ENCODE measurements at regions not wholly inside any gene's neighbourhood (a gene's known extent, or its start where the extent isn't known, plus 50 kb on each side); places are given as distances from the start of the nearest gene placed in this dataset.

DNA sequence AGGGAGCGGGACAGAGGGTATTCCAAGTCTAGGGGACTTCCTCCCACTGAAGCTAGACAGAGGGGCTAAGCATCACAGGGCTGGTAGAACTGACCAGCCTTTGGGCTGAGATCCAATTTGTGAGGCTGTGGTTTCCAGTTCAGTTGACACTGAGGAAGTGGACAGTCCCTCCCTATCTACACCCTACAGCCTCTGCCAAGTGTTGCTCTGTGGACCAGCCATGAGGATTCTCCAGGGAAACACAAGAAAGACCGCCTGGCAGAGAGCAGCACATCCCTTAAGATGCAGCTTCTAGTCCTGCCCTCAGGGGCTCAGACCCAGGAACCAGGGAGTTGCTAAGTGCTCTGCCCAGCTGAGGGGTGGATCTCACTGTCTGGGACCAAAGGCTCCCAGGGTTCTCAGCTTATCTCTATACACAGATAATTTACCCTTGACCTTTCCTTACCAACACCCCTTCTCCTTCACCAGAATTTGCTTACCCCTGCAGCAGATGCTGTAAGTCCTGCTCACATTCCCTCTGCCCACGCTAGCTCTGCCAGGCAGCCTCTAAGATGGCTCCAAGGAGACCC, 252.0 kb downstream of the SKIDA1 start:
- no peak for FAIRE-seq
- TF ChIP-seq POU2F2 (IDR thresholded peaks at IDR 0.05; ENCODE audit: low read depth, low read length) = no peak
- no peak for TF ChIP-seq POLR2A (IDR thresholded peaks at IDR 0.05; ENCODE audit: low read depth, low read length)
- TF ChIP-seq SPI1 (IDR thresholded peaks at IDR 0.05; ENCODE audit: low read depth, low read length) = no peak
- no peak for DNase-seq (ENCODE audit: insufficient read length, low spot score)

DNA sequence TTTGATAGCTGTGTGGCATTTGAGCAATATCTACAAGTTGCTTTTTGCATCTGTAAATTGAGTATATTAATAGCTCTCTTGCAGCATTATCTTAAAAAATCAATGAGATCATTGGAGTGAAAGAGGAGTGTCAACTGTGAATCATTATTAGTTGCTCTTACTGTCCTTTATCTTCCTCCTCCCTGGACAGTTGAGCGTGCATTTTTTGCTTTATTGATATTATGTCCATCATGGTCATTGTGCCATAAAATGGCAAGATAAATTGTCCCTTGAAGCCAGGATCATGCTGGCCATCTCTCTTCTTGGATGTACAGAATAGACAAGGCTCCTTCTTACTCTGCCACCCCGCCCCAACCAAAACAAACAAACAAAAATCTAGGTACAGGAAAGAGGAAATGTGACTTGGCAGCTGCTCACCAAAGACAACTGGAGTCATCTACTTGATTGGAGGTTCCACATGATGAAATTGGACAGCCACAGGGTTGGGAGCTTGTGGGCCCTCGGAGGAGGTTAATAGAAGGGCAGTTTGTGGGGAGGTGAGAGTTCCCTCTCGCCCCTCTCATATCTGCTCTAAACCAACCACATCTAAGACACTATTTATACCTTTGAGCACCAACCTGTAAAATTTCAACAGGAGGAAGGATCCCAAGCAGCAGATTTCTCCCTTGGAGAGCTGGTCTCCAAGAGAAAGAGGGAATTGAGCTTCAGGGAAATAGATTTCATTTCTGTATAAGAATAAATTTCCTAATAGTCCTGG, 252.7 kb downstream of the SKIDA1 start:
- TF ChIP-seq POLR2AphosphoS5 (IDR thresholded peaks at IDR 0.05; ENCODE audit: low read depth, low read length) = no peak
- no peak for TF ChIP-seq POU2F2 (IDR thresholded peaks at IDR 0.05; ENCODE audit: low read depth, low read length)
- TF ChIP-seq SPI1 (IDR thresholded peaks at IDR 0.05; ENCODE audit: low read depth, low read length) = no peak
- TF ChIP-seq POLR2A (IDR thresholded peaks at IDR 0.05; ENCODE audit: low read depth, low read length) = no peak
- TF ChIP-seq TAF1 (IDR thresholded peaks at IDR 0.05; ENCODE audit: low read depth, low read length) = no peak
- no peak for TF ChIP-seq PAX5 (IDR thresholded peaks at IDR 0.05; ENCODE audit: insufficient read depth, low read length, severe bottlenecking)
- FAIRE-seq = no peak
- DNase-seq (ENCODE audit: insufficient read length, low spot score) = no peak

- FAIRE-seq (no peak), DNase-seq (ENCODE audit: insufficient read length, low spot score) (no peak)
- TF ChIP-seq POLR2A (IDR thresholded peaks at IDR 0.05; ENCODE audit: low read depth, low read length) (no peak), PAX5 (IDR thresholded peaks at IDR 0.05; ENCODE audit: insufficient read depth, low read length, severe bottlenecking) (no peak), POLR2AphosphoS5 (IDR thresholded peaks at IDR 0.05; ENCODE audit: low read depth, low read length) (no peak), SPI1 (IDR thresholded peaks at IDR 0.05; ENCODE audit: low read depth, low read length) (no peak), POU2F2 (IDR thresholded peaks at IDR 0.05; ENCODE audit: low read depth, low read length) (no peak), TAF1 (IDR thresholded peaks at IDR 0.05; ENCODE audit: low read depth, low read length) (no peak)
Measured at GRCh38 chr10:21270976-21271375, 254.5 kb downstream of the SKIDA1 start.

DNA sequence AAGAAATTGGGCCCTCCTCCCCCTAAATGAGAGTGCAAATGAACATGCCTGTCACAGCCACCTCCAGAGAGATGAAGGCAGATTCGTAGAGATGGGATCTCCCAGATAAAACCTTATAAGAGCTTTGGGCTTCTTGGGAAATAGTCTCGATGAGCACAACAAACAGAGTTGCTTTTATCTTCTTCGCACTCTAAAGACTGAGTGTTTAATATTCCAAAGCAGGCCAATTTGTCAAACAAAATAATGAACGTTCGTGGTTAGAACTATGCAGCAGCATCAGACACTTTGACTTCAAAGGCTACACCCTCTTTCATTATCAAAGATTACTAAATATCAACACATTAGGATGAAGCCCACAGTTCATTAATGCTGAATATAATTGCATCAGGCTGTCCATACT, 256.2 kb downstream of the SKIDA1 start:
- TF ChIP-seq PAX5 (IDR thresholded peaks at IDR 0.05; ENCODE audit: insufficient read depth, low read length, severe bottlenecking) (no peak), TAF1 (IDR thresholded peaks at IDR 0.05; ENCODE audit: low read depth, low read length) (no peak), POLR2AphosphoS5 (IDR thresholded peaks at IDR 0.05; ENCODE audit: low read depth, low read length) (no peak), POLR2A (IDR thresholded peaks at IDR 0.05; ENCODE audit: low read depth, low read length) (no peak), SPI1 (IDR thresholded peaks at IDR 0.05; ENCODE audit: low read depth, low read length) (no peak)
- FAIRE-seq = no peak
- no peak for DNase-seq (ENCODE audit: insufficient read length, low spot score)

GRCh38 chr10:21265622-21266021, 259.9 kb downstream of the SKIDA1 start:
- TF ChIP-seq POLR2A (IDR thresholded peaks at IDR 0.05; ENCODE audit: low read depth, low read length) (no peak), TAF1 (IDR thresholded peaks at IDR 0.05; ENCODE audit: low read depth, low read length) (no peak), SPI1 (IDR thresholded peaks at IDR 0.05; ENCODE audit: low read depth, low read length) (no peak), PAX5 (IDR thresholded peaks at IDR 0.05; ENCODE audit: insufficient read depth, low read length, severe bottlenecking) (no peak), POU2F2 (IDR thresholded peaks at IDR 0.05; ENCODE audit: low read depth, low read length) (no peak), POLR2AphosphoS5 (IDR thresholded peaks at IDR 0.05; ENCODE audit: low read depth, low read length) (no peak)
- DNase-seq (ENCODE audit: insufficient read length, low spot score) = no peak
- no peak for FAIRE-seq

DNA sequence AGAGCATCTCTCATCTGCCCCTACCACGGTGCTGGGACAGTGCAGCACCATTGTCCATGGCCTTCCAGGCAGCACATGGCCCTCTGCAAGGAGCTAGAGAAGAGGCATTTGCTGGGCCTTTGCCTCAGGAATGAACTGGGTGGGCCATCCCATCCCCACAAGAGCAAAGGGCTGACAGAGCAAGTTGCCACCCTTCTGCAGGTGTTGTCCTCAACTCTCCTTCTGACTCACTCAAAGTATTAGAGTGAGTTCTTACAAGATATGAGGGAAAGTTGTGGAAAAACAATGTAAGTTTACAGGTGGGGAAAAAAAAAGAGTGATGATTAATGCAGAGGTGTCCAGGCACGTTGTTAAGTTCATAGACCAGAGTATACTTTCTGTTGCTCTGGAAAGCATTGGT, 261.2 kb downstream of the SKIDA1 start:
- TF ChIP-seq POLR2AphosphoS5 (IDR thresholded peaks at IDR 0.05; ENCODE audit: low read depth, low read length) (no peak), PAX5 (IDR thresholded peaks at IDR 0.05; ENCODE audit: insufficient read depth, low read length, severe bottlenecking) (no peak), POLR2A (IDR thresholded peaks at IDR 0.05; ENCODE audit: low read depth, low read length) (no peak), TAF1 (IDR thresholded peaks at IDR 0.05; ENCODE audit: low read depth, low read length) (no peak), POU2F2 (IDR thresholded peaks at IDR 0.05; ENCODE audit: low read depth, low read length) (no peak), SPI1 (IDR thresholded peaks at IDR 0.05; ENCODE audit: low read depth, low read length) (no peak)
- FAIRE-seq = no peak

GRCh38 chr10:21263839-21264238, 261.6 kb downstream of the SKIDA1 start:
- FAIRE-seq = no peak
- no peak for DNase-seq (ENCODE audit: insufficient read length, low spot score)
- TF ChIP-seq POLR2AphosphoS5 (IDR thresholded peaks at IDR 0.05; ENCODE audit: low read depth, low read length) = no peak
- no peak for TF ChIP-seq POLR2A (IDR thresholded peaks at IDR 0.05; ENCODE audit: low read depth, low read length)
- no peak for TF ChIP-seq TAF1 (IDR thresholded peaks at IDR 0.05; ENCODE audit: low read depth, low read length)
- TF ChIP-seq SPI1 (IDR thresholded peaks at IDR 0.05; ENCODE audit: low read depth, low read length) = no peak
- TF ChIP-seq PAX5 (IDR thresholded peaks at IDR 0.05; ENCODE audit: insufficient read depth, low read length, severe bottlenecking) = no peak
- TF ChIP-seq POU2F2 (IDR thresholded peaks at IDR 0.05; ENCODE audit: low read depth, low read length) = no peak

More for the DNA sequence above, 261.2 kb downstream of the SKIDA1 start:
- DNase-seq (ENCODE audit: insufficient read length, low spot score) = no peak

- DNase-seq (ENCODE audit: insufficient read length, low spot score) = no peak
- FAIRE-seq = no peak
- TF ChIP-seq TAF1 (IDR thresholded peaks at IDR 0.05; ENCODE audit: low read depth, low read length) (no peak), SPI1 (IDR thresholded peaks at IDR 0.05; ENCODE audit: low read depth, low read length) (no peak), POLR2A (IDR thresholded peaks at IDR 0.05; ENCODE audit: low read depth, low read length) (no peak), PAX5 (IDR thresholded peaks at IDR 0.05; ENCODE audit: insufficient read depth, low read length, severe bottlenecking) (no peak)
Measured at GRCh38 chr10:21263263-21263803, 262.1 kb downstream of the SKIDA1 start.

DNA sequence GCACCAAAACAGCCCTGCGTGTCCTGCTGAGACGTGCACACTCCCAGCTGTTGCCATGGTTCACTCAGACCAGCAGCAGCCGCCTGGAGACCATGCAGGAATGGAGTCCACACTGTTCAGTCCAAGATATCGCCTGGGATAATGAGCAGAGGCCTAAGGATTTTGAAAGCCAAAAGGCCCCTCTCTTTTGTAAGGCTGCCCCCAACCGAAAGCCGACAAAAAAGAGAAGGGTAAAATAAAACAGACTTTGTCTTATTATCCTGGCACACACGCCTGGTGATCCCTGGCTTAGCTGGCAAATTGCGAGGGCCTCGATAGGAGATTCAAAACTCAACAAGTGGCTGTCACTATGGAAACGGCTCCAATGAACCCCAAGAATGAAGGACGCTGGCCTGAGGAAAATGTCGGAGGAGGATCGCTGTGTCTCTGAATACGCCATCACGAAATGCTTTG, 263.6 kb downstream of the SKIDA1 start:
- FAIRE-seq (no peak), DNase-seq (ENCODE audit: insufficient read length, low spot score) (no peak)
- TF ChIP-seq SPI1 (IDR thresholded peaks at IDR 0.05; ENCODE audit: low read depth, low read length) (no peak), PAX5 (IDR thresholded peaks at IDR 0.05; ENCODE audit: insufficient read depth, low read length, severe bottlenecking) (no peak), POU2F2 (IDR thresholded peaks at IDR 0.05; ENCODE audit: low read depth, low read length) (no peak), POLR2A (IDR thresholded peaks at IDR 0.05; ENCODE audit: low read depth, low read length) (no peak), POLR2AphosphoS5 (IDR thresholded peaks at IDR 0.05; ENCODE audit: low read depth, low read length) (no peak), TAF1 (IDR thresholded peaks at IDR 0.05; ENCODE audit: low read depth, low read length) (no peak)

Measured in GM12891 (cell line).